B cell (primary cell): ENCODE measurements at regions not wholly inside any gene's neighbourhood (a gene's known extent, or its start where the extent isn't known, plus 50 kb on each side); places are given as distances from the start of the nearest gene placed in this dataset.

Experiments used
- CTCF ChIP-seq: fragments of 200-600 bp; IDR thresholded peaks from one replicate; pipeline ENCODE4 v1.8.0; 2022; ENCODE audit warnings: antibody characterized with exemption, mild to moderate bottlenecking
- EZH2 ChIP-seq: IDR thresholded peaks from 2 replicates; pipeline ENCODE4 v1.6.1; 2012; ENCODE audit warnings: borderline replicate concordance, low read depth, mild to moderate bottlenecking, moderate library complexity, low read length; ENCODE audit not compliant: insufficient read depth, poor library complexity, severe bottlenecking

GRCh38 chr19:32022731-32023563, 322.5 kb upstream of the ZNF507 start:
- no peak for TF ChIP-seq CTCF
- TF ChIP-seq EZH2, result no peak
